GM12878 (cell line): ENCODE measurements at regions not wholly inside any gene's neighbourhood (a gene's known extent, or its start where the extent isn't known, plus 50 kb on each side); places are given as distances from the start of the nearest gene placed in this dataset.

Experiments used
- ATAC-seq: fragments of 200-7000 bp; cut with Tn5 transposase; 3 replicates; pipeline ENCODE4 v1.9.1; 2020; ENCODE audit warnings: mild to moderate bottlenecking, moderate library complexity
- BruUV-seq: library from RNA; stranded (reverse); fragments of 400-500 nt; replicated peaks from 2 replicates; lab custom pipeline; 2021; lab: Mats Ljungman, UMichigan
- CTCF ChIA-PET: fragments of 300-600 bp; sonication (Branson Sonifier 250); formaldehyde crosslinking; extraction: SDS; loops from one replicate; lab custom pipeline; 2021; ENCODE audit warnings: inconsistent platforms; lab: Yijun Ruan, JAX
- POLR2A ChIA-PET: fragments of 350-600 bp; formaldehyde crosslinking; extraction: SDS; loops from one replicate; lab custom pipeline; 2021; ENCODE audit warnings: inconsistent platforms; lab: Charles Lee
- RAD21 ChIA-PET: fragments of 300-600 bp; sonication (Branson Sonifier 250); formaldehyde crosslinking; loops from one replicate; lab custom pipeline; 2023; ENCODE audit warnings: antibody characterized with exemption; ENCODE audit not compliant: unreplicated experiment; lab: Charles Lee
- SMC1A ChIA-PET: fragments of 300-600 bp; sonication (Branson Sonifier 250); formaldehyde crosslinking; loops from one replicate; lab custom pipeline; 2023; ENCODE audit not compliant: unreplicated experiment, uncharacterized antibody; lab: Charles Lee
- DNase-seq: peaks from one replicate; pipeline ENCODE4 v3.0.0-alpha.2; 2011; ENCODE audit warnings: low read depth, low spot score
- FAIRE-seq: peaks from 3 replicates; lab custom pipeline; 2011; peaks lifted over from hg19 to GRCh38; lab: Jason Lieb, UNC
- H2AFZ ChIP-seq: 2 replicates; pipeline ENCODE4 v1.6.0; 2011; ENCODE audit warnings: low read depth, low read length, control low read depth; ENCODE audit not compliant: control insufficient read depth
- H3K27ac ChIP-seq: 2 replicates; pipeline ENCODE4 v1.5.1; 2011; ENCODE audit warnings: control low read depth; ENCODE audit not compliant: control insufficient read depth, insufficient read depth
- H3K27me3 ChIP-seq, 2 experiments: replicated peaks in 1 of 2; 2 replicates each; pipeline versions ENCODE4 v1.6.0 to v1.6.1; 2011; ENCODE audit warnings: low read length in 1 of 2; ENCODE audit not compliant: control insufficient read depth in 2 of 2, insufficient read depth in 2 of 2
- H3K36me3 ChIP-seq, 2 experiments: 2 replicates each; pipeline ENCODE4 v1.5.1; 2011; ENCODE audit warnings: low read length in 1 of 2; ENCODE audit not compliant: control insufficient read depth in 2 of 2, insufficient read depth in 2 of 2
- H3K4me1 ChIP-seq: 2 replicates; pipeline ENCODE4 v1.6.1; 2011; ENCODE audit warnings: mild to moderate bottlenecking, low read length, moderate library complexity, mixed read lengths; ENCODE audit not compliant: control insufficient read depth, insufficient read depth
- H3K4me2 ChIP-seq: 2 replicates; pipeline ENCODE4 v1.6.0; 2011; ENCODE audit warnings: control low read depth; ENCODE audit not compliant: control insufficient read depth, insufficient read depth
- H3K4me3 ChIP-seq: fragments of 200-600 bp; sonication (generic); 2 replicates; pipeline ENCODE4 v1.5.1; 2016
- H3K79me2 ChIP-seq: 2 replicates; pipeline ENCODE4 v1.6.0; 2011; ENCODE audit warnings: low read length; ENCODE audit not compliant: control insufficient read depth, insufficient read depth
- H3K9ac ChIP-seq: 2 replicates; pipeline ENCODE4 v1.8.0; 2011; ENCODE audit warnings: low read length, control low read depth, mixed read lengths; ENCODE audit not compliant: control insufficient read depth, insufficient read depth
- H3K9me3 ChIP-seq: replicated peaks from 3 replicates; pipeline ENCODE4 v1.5.1; 2011; ENCODE audit warnings: mild to moderate bottlenecking, low read length; ENCODE audit not compliant: control insufficient read depth, insufficient read depth
- H4K20me1 ChIP-seq: 2 replicates; pipeline ENCODE4 v1.6.0; 2011; ENCODE audit not compliant: control insufficient read depth, insufficient read depth
- BCL11A ChIP-seq: IDR thresholded peaks from 2 replicates; pipeline ENCODE4 v1.6.1; 2011; ENCODE audit warnings: low read depth, low read length
- BMI1 ChIP-seq: fragments of 450-650 bp; IDR thresholded peaks from 2 replicates; pipeline ENCODE4 v1.6.1; 2016; ENCODE audit warnings: mild to moderate bottlenecking, moderate library complexity, borderline replicate concordance
- FOXK2 ChIP-seq: fragments of 450-650 bp; IDR thresholded peaks from 2 replicates; pipeline ENCODE4 v1.6.1; 2017; ENCODE audit warnings: mild to moderate bottlenecking, moderate library complexity
- GABPA ChIP-seq: IDR thresholded peaks from 2 replicates; pipeline ENCODE4 v1.6.1; 2014; ENCODE audit warnings: antibody characterized with exemption, low read depth, mild to moderate bottlenecking, inconsistent platforms
- GATAD2B ChIP-seq: fragments of 450-650 bp; conservative IDR thresholded peaks from 2 replicates; pipeline ENCODE4 v1.6.1; 2017; ENCODE audit warnings: low read depth, mild to moderate bottlenecking, moderate library complexity
- IRF4 ChIP-seq: IDR thresholded peaks from 2 replicates; pipeline ENCODE4 v1.6.1; 2011; ENCODE audit warnings: low read depth, low read length
- KLF5 ChIP-seq: fragments of 450-650 bp; IDR thresholded peaks from 2 replicates; pipeline ENCODE4 v1.6.1; 2014; ENCODE audit warnings: mild to moderate bottlenecking; ENCODE audit not compliant: partially characterized antibody
- MLLT1 ChIP-seq: fragments of 450-650 bp; IDR thresholded peaks from 2 replicates; pipeline ENCODE4 v1.6.1; 2016; ENCODE audit warnings: mild to moderate bottlenecking
- POLR2AphosphoS5 ChIP-seq: IDR thresholded peaks from 2 replicates; pipeline ENCODE4 v1.6.1; 2011; ENCODE audit warnings: mild to moderate bottlenecking, low read length, inconsistent platforms
- POU2F2 ChIP-seq: IDR thresholded peaks from 3 replicates; pipeline ENCODE4 v1.6.1; 2011; ENCODE audit warnings: low read depth, mild to moderate bottlenecking, low read length, borderline replicate concordance
- SP1 ChIP-seq: IDR thresholded peaks from one replicate; pipeline ENCODE4 v1.6.1; 2011; ENCODE audit warnings: low read depth, low read length
- TCF3 ChIP-seq: IDR thresholded peaks from 2 replicates; pipeline ENCODE4 v1.6.1; 2012; ENCODE audit warnings: low read depth, mild to moderate bottlenecking, low read length, borderline replicate concordance; ENCODE audit not compliant: insufficient read depth
- TCF7 ChIP-seq: IDR thresholded peaks from 2 replicates; pipeline ENCODE4 v1.6.1; 2014; ENCODE audit warnings: antibody characterized with exemption, borderline replicate concordance
- ZBED1 ChIP-seq: IDR thresholded peaks from 2 replicates; pipeline ENCODE4 v1.6.1; 2016; ENCODE audit warnings: borderline replicate concordance
- ZNF622 ChIP-seq: fragments of 450-650 bp; IDR thresholded peaks from 2 replicates; pipeline ENCODE4 v1.6.1; 2017; ENCODE audit warnings: mild to moderate bottlenecking, inconsistent platforms
- ZZZ3 ChIP-seq: IDR thresholded peaks from 2 replicates; pipeline ENCODE4 v1.6.1; 2011; ENCODE audit warnings: low read depth; ENCODE audit not compliant: control insufficient read depth, insufficient read length
- WGBS: methylation state at CpG from one replicate; pipeline ENCODE4 v1.1.6; 2016; ENCODE audit warnings: low lambda C conversion rate; ENCODE audit not compliant: insufficient replicate concordance, insufficient coverage; ENCODE audit errors: missing lambda C conversion rate; 5-methylcytosine and 5-hydroxymethylcytosine counted together
- in situ Hi-C: fragments of 300-500 bp; cut with MboI; formaldehyde crosslinking; loops from 9 replicates; pipeline ENCODE4 v1.14.3; 2018; ENCODE audit warnings: mixed read lengths
- intact Hi-C: fragments of 100-400 bp; cut with micrococcal nuclease; formaldehyde crosslinking; loops from one replicate; pipeline ENCODE4 v1.14.2; 2022; ENCODE audit not compliant: unreplicated experiment

- in situ Hi-C loops = no loop called here
- intact Hi-C loops = no loop called here
- no peaks in the 10 kb centered on the region for H3K79me2 ChIP-seq
- H3K27ac ChIP-seq = no peak overlapping the region
- H3K36me3 ChIP-seq = no peaks in the 10 kb centered on the region
- no peak overlapping the region for H3K4me3 ChIP-seq
- H4K20me1 ChIP-seq = no peaks in the 10 kb centered on the region
- H3K4me1 ChIP-seq = no peaks in the 10 kb centered on the region
- ATAC-seq (no peak), FAIRE-seq (no peak), DNase-seq (no peak)
- no peak overlapping the region for H3K9ac ChIP-seq
- no peak overlapping the region for H3K4me2 ChIP-seq
- H2AFZ ChIP-seq = no peak overlapping the region
- no peaks in the 10 kb centered on the region for H3K27me3 ChIP-seq
- no TSS peak for BruUV-seq
- TF ChIP-seq FOXK2 (no peak), POLR2AphosphoS5 (no peak), ZNF622 (no peak), GATAD2B (no peak), TCF3 (no peak)
- ChIA-PET SMC1A (no interaction called here), POLR2A (no interaction called here), CTCF (no interaction called here), RAD21 (no interaction called here)
- H3K9me3 ChIP-seq = no peaks in the 10 kb centered on the region
- 19% methylated on average over 6 of the region's 6 CpGs for WGBS
Measured at GRCh38 chr10:128873411-128874054, 593.5 kb upstream of the MGMT start.

- Histone ChIP-seq H3K36me3 (no peaks in the 10 kb centered on the region), H3K4me2 (no peak overlapping the region), H3K9ac (no peak overlapping the region), H3K79me2 (no peaks in the 10 kb centered on the region), H2AFZ (no peak overlapping the region), H3K4me3 (no peak overlapping the region), H3K9me3 (no peaks in the 10 kb centered on the region), H3K27ac (no peak overlapping the region), H3K27me3 (no peaks in the 10 kb centered on the region), H4K20me1 (no peaks in the 10 kb centered on the region), H3K4me1 (no peaks in the 10 kb centered on the region)
- DNase-seq (no peak), FAIRE-seq (no peak), ATAC-seq (no peak)
- WGBS = 28% methylated on average over 3 of the region's 3 CpGs
- POLR2A ChIA-PET = no interaction called here
- RAD21 ChIA-PET = no interaction called here
- CTCF ChIA-PET = no interaction called here
- intact Hi-C loops (no loop called here), in situ Hi-C loops (no loop called here)
- BruUV-seq = no TSS peak
- SMC1A ChIA-PET = no interaction called here
- no peak for TF ChIP-seq IRF4
- no peak for TF ChIP-seq BMI1
- TF ChIP-seq GABPA = no peak
- no peak for TF ChIP-seq ZBED1
- TF ChIP-seq BCL11A = no peak
- no peak for TF ChIP-seq ZZZ3
- no peak for TF ChIP-seq MLLT1
- no peak for TF ChIP-seq KLF5
- no peak for TF ChIP-seq SP1
- TF ChIP-seq POU2F2 = no peak
- no peak for TF ChIP-seq TCF7
Measured at GRCh38 chr10:128874331-128874730, 592.7 kb upstream of the MGMT start.
